ENCODE measurements at regions not wholly inside any gene's neighbourhood (a gene's known extent, or its start where the extent isn't known, plus 50 kb on each side); places are given as distances from the start of the nearest gene placed in this dataset.

GRCh38 chr3:182597621-182598041 lies 195.7 kb upstream of the ATP11B start:
- Mint-ChIP-seq H3K36me3 (ENCODE audit: insufficient read depth) (no peaks in the 10 kb centered on the region), H3K27me3 (peaks cover 9 to 11% of the 10 kb centered on the region in 2 donors)
- no peak for DNase-seq

GRCh38 chr3:182601597-182601996 lies 191.7 kb upstream of the ATP11B start:
- no peak overlapping the region for H3K4me3 Mint-ChIP-seq
- H3K9me3 Mint-ChIP-seq = no peaks in the 10 kb centered on the region
- no peaks in the 10 kb centered on the region for H3K4me1 Mint-ChIP-seq (ENCODE audit: low read depth in 2 of 2)
- DNase-seq (no peak), ATAC-seq (replicated peaks) (no peak)
- no peak overlapping the region for H3K27ac Mint-ChIP-seq
- no peaks in the 10 kb centered on the region for H3K36me3 Mint-ChIP-seq (ENCODE audit: insufficient read depth)
- H3K27me3 Mint-ChIP-seq = peaks cover 0 to 18% of the 10 kb centered on the region in 2 donors

More at GRCh38 chr3:182597621-182598041, 195.7 kb upstream of the ATP11B start:
- no peak for ATAC-seq (replicated peaks)
- H3K4me3 Mint-ChIP-seq = no peak overlapping the region
- no peaks in the 10 kb centered on the region for H3K9me3 Mint-ChIP-seq
- H3K4me1 Mint-ChIP-seq (ENCODE audit: low read depth in 2 of 2) = no peaks in the 10 kb centered on the region
- no peak overlapping the region for H3K27ac Mint-ChIP-seq

GRCh38 chr3:182603501-182603900 lies 189.8 kb upstream of the ATP11B start:
- no peaks in the 10 kb centered on the region for H3K4me1 Mint-ChIP-seq (ENCODE audit: low read depth in 2 of 2)

GRCh38 chr3:182605882-182606611 lies 187.3 kb upstream of the ATP11B start:
- Mint-ChIP-seq H3K36me3 (ENCODE audit: insufficient read depth) (no peaks in the 10 kb centered on the region), H3K9me3 (no peaks in the 10 kb centered on the region), H3K27me3 (peaks cover 17 to 18% of the 10 kb centered on the region in 2 donors), H3K4me3 (no peak overlapping the region), H3K4me1 (ENCODE audit: low read depth in 2 of 2) (no peaks in the 10 kb centered on the region), H3K27ac (no peak overlapping the region)
- no peak for ATAC-seq (replicated peaks)
- DNase-seq = no peak

More at GRCh38 chr3:182603501-182603900, 189.8 kb upstream of the ATP11B start:
- Mint-ChIP-seq H3K27ac (no peak overlapping the region), H3K4me3 (no peak overlapping the region), H3K27me3 (peaks cover 8 to 18% of the 10 kb centered on the region in 2 donors), H3K36me3 (ENCODE audit: insufficient read depth) (no peaks in the 10 kb centered on the region), H3K9me3 (no peaks in the 10 kb centered on the region)
- no peak for DNase-seq
- ATAC-seq (replicated peaks) = no peak

- no peak overlapping the region for H3K4me3 Mint-ChIP-seq
Observed at GRCh38 chr3:182606905-182607504, 186.3 kb upstream of the ATP11B start.

GRCh38 chr3:182608832-182609231 lies 184.5 kb upstream of the ATP11B start:
- Mint-ChIP-seq H3K36me3 (ENCODE audit: insufficient read depth) (no peaks in the 10 kb centered on the region), H3K27me3 (peaks cover 7 to 24% of the 10 kb centered on the region in 2 donors), H3K27ac (no peak overlapping the region), H3K4me1 (ENCODE audit: low read depth in 2 of 2) (no peaks in the 10 kb centered on the region), H3K4me3 (no peak overlapping the region), H3K9me3 (no peaks in the 10 kb centered on the region)
- DNase-seq (no peak), ATAC-seq (replicated peaks) (no peak)

More at GRCh38 chr3:182606905-182607504, 186.3 kb upstream of the ATP11B start:
- Mint-ChIP-seq H3K27ac (no peak overlapping the region), H3K27me3 (peaks cover 8 to 18% of the 10 kb centered on the region in 2 donors), H3K4me1 (ENCODE audit: low read depth in 2 of 2) (no peaks in the 10 kb centered on the region), H3K9me3 (no peaks in the 10 kb centered on the region), H3K36me3 (ENCODE audit: insufficient read depth) (no peaks in the 10 kb centered on the region)
- ATAC-seq (replicated peaks) = no peak
- no peak for DNase-seq

GRCh38 chr3:182609575-182610156 lies 183.6 kb upstream of the ATP11B start:
- no peak overlapping the region for H3K27ac Mint-ChIP-seq
- H3K27me3 Mint-ChIP-seq = peaks cover 0 to 24% of the 10 kb centered on the region in 2 donors
- DNase-seq (no peak), ATAC-seq (replicated peaks) (no peak)
- H3K36me3 Mint-ChIP-seq (ENCODE audit: insufficient read depth) = no peaks in the 10 kb centered on the region
- H3K4me3 Mint-ChIP-seq = no peak overlapping the region
- no peaks in the 10 kb centered on the region for H3K9me3 Mint-ChIP-seq
- H3K4me1 Mint-ChIP-seq (ENCODE audit: low read depth in 2 of 2) = no peaks in the 10 kb centered on the region

- H3K27ac Mint-ChIP-seq = no peak overlapping the region
- no peak for DNase-seq
Observed at GRCh38 chr3:182612332-182612731, 181.0 kb upstream of the ATP11B start.

GRCh38 chr3:182617500-182617899 lies 175.8 kb upstream of the ATP11B start:
- Mint-ChIP-seq H3K4me1 (ENCODE audit: low read depth in 2 of 2) (no peaks in the 10 kb centered on the region), H3K27me3 (peaks cover 14 to 30% of the 10 kb centered on the region in 2 donors), H3K4me3 (no peak overlapping the region), H3K27ac (no peak overlapping the region), H3K9me3 (no peaks in the 10 kb centered on the region), H3K36me3 (ENCODE audit: insufficient read depth) (no peaks in the 10 kb centered on the region)
- no peak for ATAC-seq (replicated peaks)
- DNase-seq = no peak

More at GRCh38 chr3:182612332-182612731, 181.0 kb upstream of the ATP11B start:
- no peak for ATAC-seq (replicated peaks)
- no peak overlapping the region for H3K4me3 Mint-ChIP-seq
- no peaks in the 10 kb centered on the region for H3K4me1 Mint-ChIP-seq (ENCODE audit: low read depth in 2 of 2)
- peaks cover 12 to 24% of the 10 kb centered on the region in 2 donors for H3K27me3 Mint-ChIP-seq
- no peaks in the 10 kb centered on the region for H3K9me3 Mint-ChIP-seq
- H3K36me3 Mint-ChIP-seq (ENCODE audit: insufficient read depth) = no peaks in the 10 kb centered on the region

GRCh38 chr3:182618085-182618732 lies 175.1 kb upstream of the ATP11B start:
- H3K4me3 Mint-ChIP-seq = no peak overlapping the region
- H3K36me3 Mint-ChIP-seq (ENCODE audit: insufficient read depth) = no peaks in the 10 kb centered on the region
- H3K4me1 Mint-ChIP-seq (ENCODE audit: low read depth in 2 of 2) = no peaks in the 10 kb centered on the region
- peaks cover 14 to 30% of the 10 kb centered on the region in 2 donors for H3K27me3 Mint-ChIP-seq
- no peak for ATAC-seq (replicated peaks)
- no peak overlapping the region for H3K27ac Mint-ChIP-seq
- DNase-seq = no peak
- no peaks in the 10 kb centered on the region for H3K9me3 Mint-ChIP-seq

- no peaks in the 10 kb centered on the region for H3K36me3 Mint-ChIP-seq (ENCODE audit: insufficient read depth)
- H3K27ac Mint-ChIP-seq = no peak overlapping the region
- H3K9me3 Mint-ChIP-seq = no peaks in the 10 kb centered on the region
- H3K4me3 Mint-ChIP-seq = no peak overlapping the region
- DNase-seq (no peak), ATAC-seq (replicated peaks) (no peak)
- no peaks in the 10 kb centered on the region for H3K4me1 Mint-ChIP-seq (ENCODE audit: low read depth in 2 of 2)
- H3K27me3 Mint-ChIP-seq = peaks cover 7 to 30% of the 10 kb centered on the region in 2 donors
Observed at GRCh38 chr3:182618981-182619591, 174.2 kb upstream of the ATP11B start.

- Mint-ChIP-seq H3K4me1 (ENCODE audit: low read depth in 2 of 2) (no peaks in the 10 kb centered on the region), H3K27ac (no peak overlapping the region), H3K4me3 (no peak overlapping the region), H3K36me3 (ENCODE audit: insufficient read depth) (no peaks in the 10 kb centered on the region), H3K27me3 (peaks cover 7 to 26% of the 10 kb centered on the region in 2 donors), H3K9me3 (no peaks in the 10 kb centered on the region)
- ATAC-seq (replicated peaks) = no peak
- DNase-seq = no peak
Observed at GRCh38 chr3:182620723-182621434, 172.4 kb upstream of the ATP11B start.

All from effector memory CD8-positive, alpha-beta T cell (primary cell).